B cell (primary cell): ENCODE measurements at regions not wholly inside any gene's neighbourhood (a gene's known extent, or its start where the extent isn't known, plus 50 kb on each side); places are given as distances from the start of the nearest gene placed in this dataset.

ENCODE experiments used
- EZH2 ChIP-seq: IDR thresholded peaks from 2 replicates; pipeline ENCODE4 v1.6.1; 2012; ENCODE audit warnings: borderline replicate concordance, low read depth, mild to moderate bottlenecking, moderate library complexity, low read length; ENCODE audit not compliant: insufficient read depth, poor library complexity, severe bottlenecking
- TF ChIP-seq, protein P1 (sequence below): fragments of 200-600 bp; IDR thresholded peaks from one replicate; pipeline ENCODE4 v1.8.0; 2022; ENCODE audit warnings: antibody characterized with exemption, mild to moderate bottlenecking

DNA sequence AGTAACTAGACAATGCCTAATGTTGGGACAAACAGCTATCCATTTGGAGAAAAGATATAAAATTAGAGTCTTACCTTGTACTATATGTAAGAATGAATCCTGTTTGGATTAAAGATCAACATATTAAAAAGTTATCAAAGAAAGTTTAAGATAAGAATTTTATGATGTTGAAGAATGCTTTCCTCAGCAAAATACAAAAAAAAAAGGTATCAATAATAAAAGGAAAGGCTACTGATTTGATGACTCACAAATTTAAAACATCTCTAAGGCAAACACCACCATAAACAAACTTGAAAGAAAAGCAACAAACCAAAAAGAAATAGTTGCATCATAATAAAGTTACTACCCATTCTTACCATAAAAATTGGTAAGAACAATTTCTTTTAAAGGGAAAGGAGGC is 92.7 kb downstream of the C1D start:
- TF ChIP-seq, protein P1, sequence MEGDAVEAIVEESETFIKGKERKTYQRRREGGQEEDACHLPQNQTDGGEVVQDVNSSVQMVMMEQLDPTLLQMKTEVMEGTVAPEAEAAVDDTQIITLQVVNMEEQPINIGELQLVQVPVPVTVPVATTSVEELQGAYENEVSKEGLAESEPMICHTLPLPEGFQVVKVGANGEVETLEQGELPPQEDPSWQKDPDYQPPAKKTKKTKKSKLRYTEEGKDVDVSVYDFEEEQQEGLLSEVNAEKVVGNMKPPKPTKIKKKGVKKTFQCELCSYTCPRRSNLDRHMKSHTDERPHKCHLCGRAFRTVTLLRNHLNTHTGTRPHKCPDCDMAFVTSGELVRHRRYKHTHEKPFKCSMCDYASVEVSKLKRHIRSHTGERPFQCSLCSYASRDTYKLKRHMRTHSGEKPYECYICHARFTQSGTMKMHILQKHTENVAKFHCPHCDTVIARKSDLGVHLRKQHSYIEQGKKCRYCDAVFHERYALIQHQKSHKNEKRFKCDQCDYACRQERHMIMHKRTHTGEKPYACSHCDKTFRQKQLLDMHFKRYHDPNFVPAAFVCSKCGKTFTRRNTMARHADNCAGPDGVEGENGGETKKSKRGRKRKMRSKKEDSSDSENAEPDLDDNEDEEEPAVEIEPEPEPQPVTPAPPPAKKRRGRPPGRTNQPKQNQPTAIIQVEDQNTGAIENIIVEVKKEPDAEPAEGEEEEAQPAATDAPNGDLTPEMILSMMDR = no peak
- TF ChIP-seq EZH2 = no peak
